Transverse colon (tissue), 4 donors: ENCODE measurements at regions not wholly inside any gene's neighbourhood (a gene's known extent, or its start where the extent isn't known, plus 50 kb on each side); places are given as distances from the start of the nearest gene placed in this dataset.

Experiments
- DNase-seq: peaks from one replicate; pipeline ENCODE4 v3.0.0-alpha.2; 2019
- H3K27ac ChIP-seq, 4 donors: fragments of 200-600 bp; sonication (generic); 2 replicates each; pipeline ENCODE4 v1.5.1; 2016 to 2018; ENCODE audit warnings: inconsistent platforms in 4 of 4
- H3K27me3 ChIP-seq: fragments of 200-600 bp; sonication (generic); 2 replicates; pipeline ENCODE4 v1.5.1; 2017; ENCODE audit warnings: inconsistent platforms
- H3K36me3 ChIP-seq, 4 donors: fragments of 200-600 bp; sonication (generic); 2 replicates each; pipeline ENCODE4 v1.5.1; 2017 to 2019; ENCODE audit warnings: inconsistent platforms in 4 of 4
- H3K4me1 ChIP-seq, 4 donors: fragments of 200-600 bp; sonication (generic); 2 replicates each; pipeline ENCODE4 v1.5.1; 2017 to 2020; ENCODE audit warnings: inconsistent platforms in 4 of 4
- H3K4me3 ChIP-seq, 4 donors: fragments of 200-600 bp; sonication (generic); 1 replicate in 1 of 4; 2 replicates in 3 of 4; pipeline versions ENCODE4 v1.5.1 to v1.6.1; 2017 to 2019; ENCODE audit warnings: inconsistent platforms in 4 of 4
- H3K9me3 ChIP-seq, 2 donors: fragments of 200-600 bp; sonication (generic); 2 replicates each; pipeline ENCODE4 v1.5.1; 2017 to 2019; ENCODE audit warnings: inconsistent platforms in 2 of 2
- EP300 ChIP-seq: sonication (generic); formaldehyde crosslinking; IDR thresholded peaks from one replicate; pipeline ENCODE4 v1.6.1; 2017; ENCODE audit warnings: antibody characterized with exemption, low read depth
- POLR2A ChIP-seq: fragments of 450-650 bp; IDR thresholded peaks from one replicate; pipeline ENCODE4 v1.6.1; 2016; ENCODE audit warnings: antibody characterized with exemption, mild to moderate bottlenecking, moderate library complexity
- POLR2AphosphoS5 ChIP-seq, 3 donors: sonication (generic); formaldehyde crosslinking; IDR thresholded peaks; one replicate each; pipeline ENCODE4 v1.6.1; 2016; ENCODE audit warnings: antibody characterized with exemption in 3 of 3
- WGBS, 2 donors: methylation state at CpG; one replicate each; pipeline ENCODE4 v1.1.5; 2018; ENCODE audit warnings: low coverage in 1 of 2; 5-methylcytosine and 5-hydroxymethylcytosine counted together
- in situ Hi-C, 4 donors: fragments of 200-750 bp; cut with MboI; loops; one replicate each; pipeline versions ENCODE4 v1.15.0 to v1.15.1; 2017; ENCODE audit warnings: low sequenced_read_pairs in 3 of 4, low pct_ligation_motif_present in 1 of 4, low pct_unique_long_range_greater_than_20kb in 1 of 4
- intact Hi-C: fragments of 100-400 bp; cut with DNase I; formaldehyde crosslinking; loops from one replicate; pipeline ENCODE4 v1.15.1; 2023; ENCODE audit warnings: low total_unique reads
- TF ChIP-seq, protein P1 (sequence below), 5 experiments: fragments of 200-600 bp in 3 of 5; fragments of 450-650 bp in 2 of 5; sonication (generic) in 3 of 5; IDR thresholded peaks; 1 replicate in 2 of 5; 2 replicates in 3 of 5; pipeline ENCODE4 v1.5.1; 2016 to 2017; ENCODE audit warnings: antibody characterized with exemption in 5 of 5, inconsistent platforms in 3 of 5, mild to moderate bottlenecking in 2 of 5, moderate library complexity in 1 of 5

- no peak for TF ChIP-seq POLR2AphosphoS5 (IDR thresholded peaks at IDR 0.05)
- no peak for TF ChIP-seq POLR2A
- TF ChIP-seq EP300: no peak
- TF ChIP-seq, protein P1, sequence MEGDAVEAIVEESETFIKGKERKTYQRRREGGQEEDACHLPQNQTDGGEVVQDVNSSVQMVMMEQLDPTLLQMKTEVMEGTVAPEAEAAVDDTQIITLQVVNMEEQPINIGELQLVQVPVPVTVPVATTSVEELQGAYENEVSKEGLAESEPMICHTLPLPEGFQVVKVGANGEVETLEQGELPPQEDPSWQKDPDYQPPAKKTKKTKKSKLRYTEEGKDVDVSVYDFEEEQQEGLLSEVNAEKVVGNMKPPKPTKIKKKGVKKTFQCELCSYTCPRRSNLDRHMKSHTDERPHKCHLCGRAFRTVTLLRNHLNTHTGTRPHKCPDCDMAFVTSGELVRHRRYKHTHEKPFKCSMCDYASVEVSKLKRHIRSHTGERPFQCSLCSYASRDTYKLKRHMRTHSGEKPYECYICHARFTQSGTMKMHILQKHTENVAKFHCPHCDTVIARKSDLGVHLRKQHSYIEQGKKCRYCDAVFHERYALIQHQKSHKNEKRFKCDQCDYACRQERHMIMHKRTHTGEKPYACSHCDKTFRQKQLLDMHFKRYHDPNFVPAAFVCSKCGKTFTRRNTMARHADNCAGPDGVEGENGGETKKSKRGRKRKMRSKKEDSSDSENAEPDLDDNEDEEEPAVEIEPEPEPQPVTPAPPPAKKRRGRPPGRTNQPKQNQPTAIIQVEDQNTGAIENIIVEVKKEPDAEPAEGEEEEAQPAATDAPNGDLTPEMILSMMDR (IDR thresholded peaks at IDR 0.05): no peak
- H3K9me3 ChIP-seq: no peaks in the 10 kb centered on the region
- H3K27ac ChIP-seq: no peak overlapping the region
- DNase-seq: no peak
- WGBS, 2 donors: 68 to 72% methylated on average over 2 of the region's 2 CpGs
- intact Hi-C loops (no loop called here), in situ Hi-C loops (no loop called here)
- no peaks in the 10 kb centered on the region for H3K27me3 ChIP-seq
- no peaks in the 10 kb centered on the region for H3K4me1 ChIP-seq
- H3K36me3 ChIP-seq: no peaks in the 10 kb centered on the region
- H3K4me3 ChIP-seq: no peak overlapping the region
Measured at GRCh38 chr4:104549736-104550135, 55.0 kb upstream of the CXXC4 start.

- no peaks in the 10 kb centered on the region for H3K36me3 ChIP-seq
- H3K27ac ChIP-seq: no peak overlapping the region
- DNase-seq: no peak
- no peaks in the 10 kb centered on the region for H3K4me1 ChIP-seq
- WGBS, 2 donors: 39 to 50% methylated on average over 1 of the region's 1 CpG
- intact Hi-C loops (no loop called here), in situ Hi-C loops (no loop called here)
- TF ChIP-seq POLR2A: no peak
- TF ChIP-seq, protein P1 (IDR thresholded peaks at IDR 0.05): no peak
- no peak for TF ChIP-seq EP300
- TF ChIP-seq POLR2AphosphoS5 (IDR thresholded peaks at IDR 0.05): no peak
- no peak overlapping the region for H3K4me3 ChIP-seq
- no peaks in the 10 kb centered on the region for H3K9me3 ChIP-seq
- H3K27me3 ChIP-seq: no peaks in the 10 kb centered on the region
Measured at GRCh38 chr4:104559502-104559901, 64.8 kb upstream of the CXXC4 start.

DNA sequence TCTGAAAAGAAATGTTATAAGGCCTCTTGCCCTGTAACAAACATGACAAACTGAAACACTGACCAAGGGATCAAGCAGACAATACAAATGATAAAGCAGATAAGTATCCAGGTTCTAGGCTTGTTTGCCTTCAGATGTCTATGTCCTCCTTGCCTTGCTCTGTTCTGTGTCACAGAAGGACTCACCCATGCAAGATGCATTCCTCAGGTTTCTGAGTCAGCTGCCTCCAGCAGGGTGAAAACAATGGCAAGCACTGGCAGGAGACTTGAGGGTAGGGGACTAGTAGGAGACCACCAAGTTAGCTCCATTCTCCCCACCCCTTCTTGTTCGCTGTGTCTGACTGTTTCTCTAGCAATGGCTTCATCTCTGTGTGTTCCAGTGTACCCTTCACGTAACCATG is 76.6 kb upstream of the CXXC4 start:
- TF ChIP-seq, protein P1 (IDR thresholded peaks at IDR 0.05): no peak
- TF ChIP-seq EP300: no peak
- no peak for TF ChIP-seq POLR2AphosphoS5 (IDR thresholded peaks at IDR 0.05)
- TF ChIP-seq POLR2A: no peak
- in situ Hi-C loops: no loop called here
- H3K4me3 ChIP-seq: no peak overlapping the region
- intact Hi-C loops: no loop called here
- H3K9me3 ChIP-seq: no peaks in the 10 kb centered on the region
- no peaks in the 10 kb centered on the region for H3K4me1 ChIP-seq
- 90 to 100% methylated on average over 2 of the region's 2 CpGs for WGBS, 2 donors
- no peak for DNase-seq
- H3K36me3 ChIP-seq: no peaks in the 10 kb centered on the region
- no peaks in the 10 kb centered on the region for H3K27me3 ChIP-seq
- H3K27ac ChIP-seq: no peak overlapping the region

GRCh38 chr4:104574371-104574770 is 79.7 kb upstream of the CXXC4 start:
- intact Hi-C loops: no loop called here
- no peak overlapping the region for H3K4me3 ChIP-seq
- no peaks in the 10 kb centered on the region for H3K27me3 ChIP-seq
- H3K9me3 ChIP-seq: no peaks in the 10 kb centered on the region
- 80 to 83% methylated on average over 4 of the region's 4 CpGs for WGBS, 2 donors
- in situ Hi-C loops: no loop called here
- H3K36me3 ChIP-seq: no peaks in the 10 kb centered on the region
- DNase-seq: no peak
- H3K27ac ChIP-seq: no peak overlapping the region
- TF ChIP-seq POLR2AphosphoS5 (IDR thresholded peaks at IDR 0.05): no peak
- H3K4me1 ChIP-seq: no peaks in the 10 kb centered on the region

GRCh38 chr4:104575278-104575677 is 80.6 kb upstream of the CXXC4 start:
- 50 to 60% methylated on average over 1 of the region's 1 CpG for WGBS, 2 donors

More at GRCh38 chr4:104575278-104575677, 80.6 kb upstream of the CXXC4 start:
- no peak for DNase-seq
- in situ Hi-C loops: no loop called here
- no peaks in the 10 kb centered on the region for H3K4me1 ChIP-seq
- intact Hi-C loops: no loop called here
- TF ChIP-seq POLR2A (no peak), POLR2AphosphoS5 (IDR thresholded peaks at IDR 0.05) (no peak), EP300 (no peak)
- TF ChIP-seq, protein P1 (IDR thresholded peaks at IDR 0.05): no peak
- no peak overlapping the region for H3K27ac ChIP-seq
- H3K27me3 ChIP-seq: no peaks in the 10 kb centered on the region
- no peak overlapping the region for H3K4me3 ChIP-seq
- H3K9me3 ChIP-seq: no peaks in the 10 kb centered on the region
- H3K36me3 ChIP-seq: no peaks in the 10 kb centered on the region
